ENCODE measurements at regions not wholly inside any gene's neighbourhood (a gene's known extent, or its start where the extent isn't known, plus 50 kb on each side); places are given as distances from the start of the nearest gene placed in this dataset.

DNA sequence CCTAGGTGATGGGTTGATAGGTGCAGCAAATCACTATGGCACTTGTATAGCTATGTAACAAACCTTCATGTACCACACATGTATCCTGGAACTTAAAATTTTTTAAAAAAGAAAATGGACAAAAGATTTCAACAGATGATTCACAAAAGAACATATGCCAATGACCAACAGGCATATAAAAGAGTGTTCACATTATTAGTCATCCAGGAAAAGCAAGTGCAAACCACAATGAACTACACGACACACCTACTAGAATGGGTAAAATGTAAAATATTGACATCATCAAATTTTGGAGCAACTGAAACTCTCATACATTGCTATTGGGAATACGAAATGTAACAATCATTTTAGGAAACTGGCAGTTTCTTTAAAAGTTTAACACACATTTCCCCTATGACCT, 109.9 kb downstream of the YIPF5 start:
- TF ChIP-seq POLR2A (IDR thresholded peaks at IDR 0.05) (no peak), CTCF (IDR thresholded peaks at IDR 0.05 in 4 of 5, conservative IDR thresholded peaks at IDR 0.05 in 1 of 5) (no peak)
- intact Hi-C loops (cut with DNase I; ENCODE audit: low total_unique reads) (no loop called here), in situ Hi-C loops (cut with MboI; ENCODE audit: low sequenced_read_pairs in 4 of 4) (no loop called here)
- ATAC-seq = no peak
- no peaks in the 10 kb centered on the region for H3K9me3 ChIP-seq
- no peaks in the 10 kb centered on the region for H3K27me3 ChIP-seq
- H3K27ac ChIP-seq = no peak overlapping the region
- H3K4me3 ChIP-seq = no peak overlapping the region
- H3K4me1 ChIP-seq = no peaks in the 10 kb centered on the region
- no peaks in the 10 kb centered on the region for H3K36me3 ChIP-seq
- no peak for DNase-seq

DNA sequence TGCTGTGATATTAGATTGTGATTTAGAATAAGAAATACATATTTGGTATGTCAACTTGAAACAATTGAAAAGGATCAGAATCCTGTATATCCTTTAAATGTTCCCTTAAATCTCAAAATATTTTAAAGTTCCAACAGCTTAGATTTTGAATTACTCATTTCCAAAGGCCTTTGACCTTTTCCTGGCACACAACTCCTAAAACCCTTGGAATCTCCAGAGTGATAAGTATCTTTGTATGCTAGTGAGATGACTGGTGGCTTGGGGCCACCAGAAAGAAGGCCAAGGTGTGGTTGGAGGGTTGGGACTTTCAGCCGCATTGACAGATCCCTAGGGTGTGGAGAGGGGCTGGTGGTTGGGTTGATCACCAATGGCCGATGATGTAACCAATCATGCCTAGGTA, 104.7 kb downstream of the YIPF5 start:
- DNase-seq (no peak), ATAC-seq (no peak)
- intact Hi-C loops (cut with DNase I; ENCODE audit: low total_unique reads) = no loop called here
- Histone ChIP-seq H3K4me1 (no peaks in the 10 kb centered on the region), H3K36me3 (no peaks in the 10 kb centered on the region), H3K4me3 (no peak overlapping the region), H3K27ac (no peak overlapping the region), H3K9me3 (no peaks in the 10 kb centered on the region), H3K27me3 (no peaks in the 10 kb centered on the region)
- in situ Hi-C loops (cut with MboI; ENCODE audit: low sequenced_read_pairs in 4 of 4) = no loop called here
- no peak for TF ChIP-seq POLR2A (IDR thresholded peaks at IDR 0.05)
- no peak for TF ChIP-seq CTCF (IDR thresholded peaks at IDR 0.05 in 4 of 5, conservative IDR thresholded peaks at IDR 0.05 in 1 of 5)

DNA sequence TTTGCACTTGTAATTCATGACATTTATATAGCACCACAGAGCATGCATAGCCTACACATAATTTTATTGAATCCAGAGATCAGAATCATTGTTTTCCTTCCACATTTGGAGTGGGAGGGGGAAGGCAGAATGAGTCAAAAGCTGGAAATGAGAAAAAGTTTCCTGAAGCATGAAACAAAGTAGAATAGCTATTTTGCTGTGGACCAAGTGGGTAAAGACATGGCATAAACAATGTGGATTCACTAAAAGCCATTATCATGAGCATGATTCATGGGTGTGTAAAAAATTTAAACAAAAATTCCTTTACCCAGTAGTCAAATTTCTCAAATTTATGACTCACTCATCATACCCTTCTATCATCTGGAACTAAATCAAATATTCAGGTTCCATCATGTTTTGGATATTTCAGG, 97.9 kb downstream of the YIPF5 start:
- H3K9me3 ChIP-seq = no peaks in the 10 kb centered on the region
- H3K36me3 ChIP-seq = no peaks in the 10 kb centered on the region
- H3K4me3 ChIP-seq = no peak overlapping the region
- intact Hi-C loops (cut with DNase I; ENCODE audit: low total_unique reads) = no loop called here
- H3K27ac ChIP-seq = no peak overlapping the region
- ATAC-seq (no peak), DNase-seq (no peak)
- H3K4me1 ChIP-seq = no peaks in the 10 kb centered on the region
- in situ Hi-C loops (cut with MboI; ENCODE audit: low sequenced_read_pairs in 4 of 4) = no loop called here
- H3K27me3 ChIP-seq = no peaks in the 10 kb centered on the region
- no peak for TF ChIP-seq POLR2A (IDR thresholded peaks at IDR 0.05)
- TF ChIP-seq CTCF (IDR thresholded peaks at IDR 0.05 in 4 of 5, conservative IDR thresholded peaks at IDR 0.05 in 1 of 5) = no peak

DNA sequence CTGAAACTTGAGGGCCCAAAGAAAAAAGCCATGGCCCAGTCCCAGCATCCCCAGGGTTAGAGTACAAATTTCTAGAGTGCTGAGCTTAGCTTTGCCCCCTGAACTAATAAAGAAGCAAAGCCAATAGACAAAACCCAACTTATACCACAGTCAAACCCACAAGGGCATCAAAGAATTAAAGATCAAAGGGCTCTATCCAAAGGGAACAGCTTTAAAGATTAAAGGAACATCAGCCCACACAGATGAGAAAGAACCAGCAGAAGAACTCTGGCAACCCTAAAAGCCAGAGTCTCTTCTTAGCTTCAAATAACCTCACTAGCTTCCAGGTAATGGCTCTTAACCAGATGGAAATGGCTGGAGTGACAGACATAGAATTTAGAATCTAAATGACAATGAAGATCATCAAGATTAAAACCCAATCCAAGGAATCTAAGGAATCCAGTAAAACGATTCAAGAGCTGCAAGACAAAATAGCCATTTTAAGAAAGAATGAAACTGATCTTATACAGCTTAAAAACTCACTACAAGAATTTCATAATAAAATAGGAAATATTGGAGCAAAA, 93.9 kb downstream of the YIPF5 start:
- H3K9me3 ChIP-seq = no peaks in the 10 kb centered on the region
- DNase-seq (no peak), ATAC-seq (no peak)
- TF ChIP-seq POLR2A (IDR thresholded peaks at IDR 0.05) (no peak), CTCF (IDR thresholded peaks at IDR 0.05 in 4 of 5, conservative IDR thresholded peaks at IDR 0.05 in 1 of 5) (no peak)
- H3K27ac ChIP-seq = no peak overlapping the region
- no peak overlapping the region for H3K4me3 ChIP-seq
- in situ Hi-C loops (cut with MboI; ENCODE audit: low sequenced_read_pairs in 4 of 4) (no loop called here), intact Hi-C loops (cut with DNase I; ENCODE audit: low total_unique reads) (no loop called here)
- no peaks in the 10 kb centered on the region for H3K36me3 ChIP-seq
- H3K4me1 ChIP-seq = no peaks in the 10 kb centered on the region
- no peaks in the 10 kb centered on the region for H3K27me3 ChIP-seq

DNA sequence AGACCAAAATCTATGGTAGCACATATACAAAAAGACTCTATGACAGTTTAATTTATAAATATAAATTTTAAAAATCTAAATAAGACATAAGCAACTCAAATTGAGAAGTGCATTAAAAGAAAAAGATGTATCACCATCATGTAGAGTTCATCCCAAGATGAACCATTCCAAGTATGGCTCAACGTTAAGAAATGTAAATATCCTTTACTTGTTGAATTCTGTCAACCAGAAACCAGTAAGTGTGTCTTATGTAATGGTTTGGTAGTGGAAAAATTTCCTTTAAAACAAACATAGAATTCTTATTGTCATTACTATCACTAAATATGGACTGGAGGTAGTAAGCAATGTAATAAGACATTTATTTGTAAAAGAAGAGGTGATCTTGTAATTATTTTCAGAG, 87.3 kb downstream of the YIPF5 start:
- Histone ChIP-seq H3K4me1 (no peaks in the 10 kb centered on the region), H3K27me3 (no peaks in the 10 kb centered on the region), H3K9me3 (peaks cover 0 to 3% (median 0%) of the 10 kb centered on the region in 3 donors), H3K36me3 (no peaks in the 10 kb centered on the region), H3K4me3 (no peak overlapping the region), H3K27ac (no peak overlapping the region)
- intact Hi-C loops (cut with DNase I; ENCODE audit: low total_unique reads) = no loop called here
- in situ Hi-C loops (cut with MboI; ENCODE audit: low sequenced_read_pairs in 4 of 4) = no loop called here
- DNase-seq (no peak), ATAC-seq (no peak)
- TF ChIP-seq CTCF (IDR thresholded peaks at IDR 0.05 in 4 of 5, conservative IDR thresholded peaks at IDR 0.05 in 1 of 5) = no peak
- TF ChIP-seq POLR2A (IDR thresholded peaks at IDR 0.05) = no peak
